SU-DHL-6 (cell line): ENCODE measurements at regions not wholly inside any gene's neighbourhood (a gene's known extent, or its start where the extent isn't known, plus 50 kb on each side); places are given as distances from the start of the nearest gene placed in this dataset.
A peak's percentile ranks its signal among the peaks of the same experiment; 100 is the strongest.

Experiments used
- H2AFZ ChIP-seq: fragments of 200-600 bp; sonication (generic); 2 replicates; pipeline ENCODE4 v1.6.1; 2014; ENCODE audit warnings: low read depth, mild to moderate bottlenecking, moderate library complexity, mixed read lengths, antibody characterized with exemption, low read length; ENCODE audit not compliant: severe bottlenecking
- H3F3A ChIP-seq: fragments of 200-600 bp; shearing (Covaris generic); 2 replicates; pipeline ENCODE4 v1.6.0; 2016; ENCODE audit warnings: antibody characterized with exemption, mild to moderate bottlenecking; ENCODE audit not compliant: insufficient read depth
- H3K27ac ChIP-seq: fragments of 200-600 bp; sonication (generic); 2 replicates; pipeline ENCODE4 v1.5.1; 2016; ENCODE audit warnings: low read depth, mild to moderate bottlenecking, low read length, moderate library complexity, mixed read lengths
- H3K27me3 ChIP-seq: fragments of 200-600 bp; sonication (generic), shearing (Covaris generic); 2 replicates; pipeline ENCODE4 v1.6.0; 2014; ENCODE audit warnings: mild to moderate bottlenecking, low read length
- H3K36me3 ChIP-seq: fragments of 200-600 bp; sonication (generic); 2 replicates; pipeline ENCODE4 v1.6.1; 2014; ENCODE audit warnings: mild to moderate bottlenecking, low read length, mixed read lengths
- H3K4me2 ChIP-seq: fragments of 300-600, 200-600 bp; shearing (Covaris generic), sonication (generic); 2 replicates; pipeline ENCODE4 v1.6.0; 2014; ENCODE audit warnings: low read length, low read depth, mild to moderate bottlenecking; ENCODE audit not compliant: poor library complexity, severe bottlenecking
- H3K4me3 ChIP-seq: fragments of 200-600 bp; sonication (generic); 2 replicates; pipeline ENCODE4 v1.5.1; 2014; ENCODE audit warnings: antibody characterized with exemption, low read length, mild to moderate bottlenecking, mixed read lengths; ENCODE audit not compliant: insufficient read depth, poor library complexity, severe bottlenecking
- H3K79me2 ChIP-seq: fragments of 200-600 bp; sonication (generic); 2 replicates; pipeline ENCODE4 v1.6.1; 2014; ENCODE audit warnings: mild to moderate bottlenecking, low read length, moderate library complexity; ENCODE audit not compliant: insufficient read depth
- H3K9ac ChIP-seq: fragments of 200-600 bp; sonication (generic); 2 replicates; pipeline ENCODE4 v1.7.0; 2014; ENCODE audit warnings: mild to moderate bottlenecking, low read length
- H3K9me2 ChIP-seq: fragments of 200-600 bp; sonication (generic); replicated peaks from 2 replicates; pipeline ENCODE4 v1.6.1; 2014; ENCODE audit warnings: low read length; ENCODE audit not compliant: insufficient read depth
- H3K9me3 ChIP-seq: fragments of 200-600 bp; sonication (generic); 2 replicates; pipeline ENCODE4 v1.6.1; 2014; ENCODE audit warnings: low read length, mixed read lengths; ENCODE audit not compliant: insufficient read depth
- H4K20me1 ChIP-seq: fragments of 200-600 bp; sonication (generic); 2 replicates; pipeline ENCODE4 v1.6.1; 2014; ENCODE audit warnings: low read depth, mild to moderate bottlenecking, antibody characterized with exemption, low read length, moderate library complexity, mixed read lengths
- EZH2phosphoT487 ChIP-seq: fragments of 200-600 bp; sonication (generic), shearing (Covaris generic); conservative IDR thresholded peaks from 2 replicates; pipeline ENCODE4 v1.6.1; 2018; ENCODE audit warnings: mild to moderate bottlenecking, antibody characterized with exemption, low read length, moderate library complexity, mixed read lengths
- TF ChIP-seq, protein P1 (sequence below): fragments of 200-600 bp; sonication (generic); IDR thresholded peaks from one replicate; pipeline ENCODE4 v1.5.1; 2017; ENCODE audit warnings: antibody characterized with exemption, mild to moderate bottlenecking, low read length, moderate library complexity; ENCODE audit not compliant: insufficient read depth, poor library complexity, severe bottlenecking

DNA sequence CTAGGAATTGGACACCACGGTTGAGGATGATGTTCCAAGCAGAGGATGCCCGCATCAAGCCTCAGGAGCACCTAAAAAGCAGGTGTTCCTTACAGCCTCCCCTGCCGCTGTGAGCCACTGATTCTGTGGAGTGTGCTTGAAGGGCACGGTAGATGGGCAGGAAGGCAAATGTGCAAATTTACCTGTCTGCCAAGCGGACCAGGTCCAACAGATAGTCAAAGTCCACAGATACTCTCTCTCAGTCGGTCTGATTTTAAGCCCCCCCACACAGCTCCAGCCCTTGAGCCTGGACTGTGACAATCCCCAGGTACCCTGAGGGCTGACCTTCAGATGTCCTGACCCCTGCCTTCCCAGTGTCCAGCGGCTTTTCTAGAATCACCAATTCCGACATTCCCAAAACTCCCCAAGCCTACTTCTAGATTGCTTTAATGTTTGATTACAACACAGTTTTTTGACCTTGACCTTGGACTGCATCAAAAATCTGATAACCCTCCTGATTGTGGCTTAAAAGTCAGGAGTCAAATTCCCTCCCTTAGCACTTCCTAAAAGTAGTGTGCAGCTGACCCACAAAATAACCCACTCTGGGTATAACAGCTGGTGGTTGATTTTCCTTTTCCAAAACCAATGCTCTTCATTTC lies 208.8 kb upstream of the NCKAP5 start:
- H3K36me3 ChIP-seq, result no peaks in the 10 kb centered on the region
- no peaks in the 10 kb centered on the region for H4K20me1 ChIP-seq
- no peak overlapping the region for H3K27ac ChIP-seq
- TF ChIP-seq, protein P1, sequence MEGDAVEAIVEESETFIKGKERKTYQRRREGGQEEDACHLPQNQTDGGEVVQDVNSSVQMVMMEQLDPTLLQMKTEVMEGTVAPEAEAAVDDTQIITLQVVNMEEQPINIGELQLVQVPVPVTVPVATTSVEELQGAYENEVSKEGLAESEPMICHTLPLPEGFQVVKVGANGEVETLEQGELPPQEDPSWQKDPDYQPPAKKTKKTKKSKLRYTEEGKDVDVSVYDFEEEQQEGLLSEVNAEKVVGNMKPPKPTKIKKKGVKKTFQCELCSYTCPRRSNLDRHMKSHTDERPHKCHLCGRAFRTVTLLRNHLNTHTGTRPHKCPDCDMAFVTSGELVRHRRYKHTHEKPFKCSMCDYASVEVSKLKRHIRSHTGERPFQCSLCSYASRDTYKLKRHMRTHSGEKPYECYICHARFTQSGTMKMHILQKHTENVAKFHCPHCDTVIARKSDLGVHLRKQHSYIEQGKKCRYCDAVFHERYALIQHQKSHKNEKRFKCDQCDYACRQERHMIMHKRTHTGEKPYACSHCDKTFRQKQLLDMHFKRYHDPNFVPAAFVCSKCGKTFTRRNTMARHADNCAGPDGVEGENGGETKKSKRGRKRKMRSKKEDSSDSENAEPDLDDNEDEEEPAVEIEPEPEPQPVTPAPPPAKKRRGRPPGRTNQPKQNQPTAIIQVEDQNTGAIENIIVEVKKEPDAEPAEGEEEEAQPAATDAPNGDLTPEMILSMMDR, result no peak
- no peak for TF ChIP-seq EZH2phosphoT487
- H3K9ac ChIP-seq, result no peak overlapping the region
- H3K9me2 ChIP-seq, result no peaks in the 10 kb centered on the region
- H3K4me3 ChIP-seq, result no peak overlapping the region
- H3F3A ChIP-seq, result no peaks in the 10 kb centered on the region
- H3K27me3 ChIP-seq, result no peaks in the 10 kb centered on the region
- no peaks in the 10 kb centered on the region for H3K9me3 ChIP-seq
- H3K4me2 ChIP-seq, result no peak overlapping the region
- H3K79me2 ChIP-seq, result no peaks in the 10 kb centered on the region
- H2AFZ ChIP-seq, result no peak overlapping the region

DNA sequence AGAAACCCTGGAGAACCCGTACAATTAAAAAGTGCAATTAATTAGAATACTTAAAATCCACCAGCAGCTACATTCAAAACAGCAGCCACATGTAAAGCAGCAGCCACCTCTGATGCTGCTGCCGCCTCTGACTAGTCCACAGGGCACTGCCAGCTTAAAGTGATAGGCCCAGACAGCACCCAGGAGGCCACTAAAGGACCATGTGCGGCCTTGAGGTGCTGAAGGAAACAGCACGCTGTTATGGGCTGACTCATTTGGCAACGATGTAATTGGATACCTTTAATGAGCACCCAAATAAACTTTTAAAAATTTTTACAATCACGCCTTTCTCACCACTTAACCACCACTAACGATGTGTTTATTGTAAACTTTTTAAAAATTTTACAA lies 209.3 kb upstream of the NCKAP5 start:
- H3K79me2 ChIP-seq, result no peaks in the 10 kb centered on the region
- H4K20me1 ChIP-seq, result no peaks in the 10 kb centered on the region
- no peak overlapping the region for H2AFZ ChIP-seq
- H3K4me3 ChIP-seq, result no peak overlapping the region
- H3K9ac ChIP-seq, result no peak overlapping the region
- H3K9me2 ChIP-seq, result no peaks in the 10 kb centered on the region
- no peaks in the 10 kb centered on the region for H3K36me3 ChIP-seq
- no peaks in the 10 kb centered on the region for H3K27me3 ChIP-seq
- no peaks in the 10 kb centered on the region for H3K9me3 ChIP-seq
- no peaks in the 10 kb centered on the region for H3F3A ChIP-seq
- H3K27ac ChIP-seq, result no peak overlapping the region
- TF ChIP-seq, protein P1, result no peak
- TF ChIP-seq EZH2phosphoT487, result no peak
- no peak overlapping the region for H3K4me2 ChIP-seq

DNA sequence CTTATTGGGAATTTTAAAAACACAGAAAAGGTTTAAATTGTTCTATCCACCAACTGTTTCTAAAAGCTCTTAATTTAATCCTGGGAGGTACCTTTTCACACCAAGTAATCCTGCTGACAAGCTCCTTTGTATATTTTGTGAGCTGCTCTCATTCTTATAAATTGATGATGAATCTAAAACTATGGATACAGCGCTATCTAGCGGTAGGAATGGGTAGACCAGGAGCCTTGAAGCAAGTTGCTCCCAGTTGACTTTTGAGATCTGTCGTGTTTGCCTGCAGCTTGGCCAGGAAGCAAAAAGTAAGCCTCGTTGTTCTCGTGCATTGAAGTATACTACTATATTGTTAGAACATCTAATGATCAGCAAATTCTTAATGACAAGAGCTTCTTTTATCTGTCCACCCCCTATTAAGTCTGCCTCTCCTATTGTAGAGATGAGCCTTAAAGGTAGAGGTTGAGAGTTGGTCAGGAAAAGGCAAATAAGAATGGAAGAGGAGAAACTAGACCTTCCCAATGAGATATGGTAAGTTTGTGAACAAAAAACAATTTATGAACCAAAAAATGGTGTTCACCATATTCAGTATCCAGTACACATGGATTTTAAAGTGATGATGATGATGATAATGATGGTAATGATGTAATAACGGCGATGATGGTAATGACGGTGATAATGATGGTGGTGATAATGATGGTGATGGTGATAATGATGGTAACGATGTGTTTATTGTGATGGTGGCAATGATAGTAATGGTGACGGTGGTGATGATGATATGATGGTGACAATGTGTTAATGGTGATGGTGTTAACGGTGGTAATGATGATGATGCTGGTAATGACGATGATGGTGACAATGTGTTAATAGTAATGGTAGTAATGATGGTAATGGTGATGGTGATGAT lies 212.1 kb upstream of the NCKAP5 start:
- no peaks in the 10 kb centered on the region for H4K20me1 ChIP-seq

More for the DNA sequence above, 212.1 kb upstream of the NCKAP5 start:
- no peaks in the 10 kb centered on the region for H3K9me3 ChIP-seq
- H3K9me2 ChIP-seq, result no peaks in the 10 kb centered on the region
- H3K27ac ChIP-seq, result no peak overlapping the region
- no peak for TF ChIP-seq EZH2phosphoT487
- TF ChIP-seq, protein P1, result peak; percentile 59
- no peak overlapping the region for H2AFZ ChIP-seq
- H3K4me3 ChIP-seq, result no peak overlapping the region
- H3K4me2 ChIP-seq, result no peak overlapping the region
- H3K79me2 ChIP-seq, result no peaks in the 10 kb centered on the region
- no peaks in the 10 kb centered on the region for H3K36me3 ChIP-seq
- H3K27me3 ChIP-seq, result no peaks in the 10 kb centered on the region
- H3K9ac ChIP-seq, result no peak overlapping the region
- H3F3A ChIP-seq, result no peaks in the 10 kb centered on the region
